ENCODE measurements at regions not wholly inside any gene's neighbourhood (a gene's known extent, or its start where the extent isn't known, plus 50 kb on each side); places are given as distances from the start of the nearest gene placed in this dataset.

GRCh38 chr3:72256716-72257115 is 471.8 kb upstream of the PROK2 start:
- no peak for TF ChIP-seq POLR2A (IDR thresholded peaks at IDR 0.05; ENCODE audit: low read depth, low read length)
- TF ChIP-seq POLR2AphosphoS5 (IDR thresholded peaks at IDR 0.05; ENCODE audit: low read depth, low read length): no peak
- no peak for TF ChIP-seq TAF1 (IDR thresholded peaks at IDR 0.05; ENCODE audit: borderline replicate concordance, low read depth, low read length)
